M059J (cell line): ENCODE measurements at regions not wholly inside any gene's neighbourhood (a gene's known extent, or its start where the extent isn't known, plus 50 kb on each side); places are given as distances from the start of the nearest gene placed in this dataset.

Experiments
- DNase-seq: peaks from one replicate; pipeline ENCODE4 v3.0.0-alpha.2; 2012; ENCODE audit warnings: low read depth

- DNase-seq, result peak; percentile 26
Observed at GRCh38 chr20:50392138-50392866, 117.9 kb upstream of the PTPN1 start.

DNA sequence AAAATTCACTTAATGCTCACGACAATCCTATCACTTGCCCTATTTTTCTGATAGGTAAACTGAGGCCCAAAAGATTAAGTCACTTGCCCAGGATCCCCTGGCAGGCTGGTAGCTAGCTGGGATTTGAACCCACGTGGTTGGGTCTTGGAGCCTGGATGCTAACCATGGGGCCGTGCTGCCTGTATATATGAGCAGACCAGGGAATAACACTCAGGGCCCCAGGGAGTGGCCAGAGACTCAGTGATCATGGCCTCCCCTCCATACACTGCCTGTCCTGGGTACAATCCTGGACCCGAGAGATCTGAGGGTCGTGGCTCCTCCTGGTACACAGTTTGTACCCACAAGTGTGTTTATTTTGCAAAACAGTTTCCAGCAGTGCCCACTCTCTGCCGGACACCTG, 116.9 kb upstream of the PTPN1 start:
- DNase-seq, result no peak

DNA sequence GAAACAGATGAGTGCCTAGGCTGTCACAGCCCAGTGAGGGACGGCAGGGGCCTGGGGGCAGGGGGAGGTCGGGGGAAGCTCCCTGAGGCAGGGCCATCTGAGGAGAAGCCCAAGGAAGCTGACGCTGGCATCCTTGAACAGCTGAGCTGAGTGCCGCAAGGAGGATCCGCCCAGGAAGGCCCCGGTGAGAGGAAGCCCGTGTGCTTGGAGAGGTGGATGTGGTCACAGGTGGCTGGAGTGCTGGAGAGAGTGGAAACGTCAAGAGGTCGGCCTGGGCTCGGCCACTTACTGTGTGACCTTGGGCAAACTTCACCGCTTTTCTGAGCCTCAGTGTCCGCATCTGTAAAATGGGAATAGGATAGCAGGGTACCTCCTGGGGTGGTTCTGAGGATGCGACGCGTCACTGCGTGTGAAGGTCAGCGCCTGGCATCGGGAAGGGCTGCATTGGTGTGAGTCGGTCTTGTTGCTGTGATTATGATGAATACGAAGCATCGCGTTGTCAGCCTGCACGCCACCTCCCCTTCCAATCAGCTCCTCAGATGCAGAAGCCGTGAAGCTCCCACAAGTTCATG, 116.1 kb upstream of the PTPN1 start:
- DNase-seq, result no peak

GRCh38 chr20:50394569-50394968, 115.6 kb upstream of the PTPN1 start:
- DNase-seq, result no peak

GRCh38 chr20:50395251-50395729, 114.9 kb upstream of the PTPN1 start:
- peak; percentile 90 for DNase-seq

DNA sequence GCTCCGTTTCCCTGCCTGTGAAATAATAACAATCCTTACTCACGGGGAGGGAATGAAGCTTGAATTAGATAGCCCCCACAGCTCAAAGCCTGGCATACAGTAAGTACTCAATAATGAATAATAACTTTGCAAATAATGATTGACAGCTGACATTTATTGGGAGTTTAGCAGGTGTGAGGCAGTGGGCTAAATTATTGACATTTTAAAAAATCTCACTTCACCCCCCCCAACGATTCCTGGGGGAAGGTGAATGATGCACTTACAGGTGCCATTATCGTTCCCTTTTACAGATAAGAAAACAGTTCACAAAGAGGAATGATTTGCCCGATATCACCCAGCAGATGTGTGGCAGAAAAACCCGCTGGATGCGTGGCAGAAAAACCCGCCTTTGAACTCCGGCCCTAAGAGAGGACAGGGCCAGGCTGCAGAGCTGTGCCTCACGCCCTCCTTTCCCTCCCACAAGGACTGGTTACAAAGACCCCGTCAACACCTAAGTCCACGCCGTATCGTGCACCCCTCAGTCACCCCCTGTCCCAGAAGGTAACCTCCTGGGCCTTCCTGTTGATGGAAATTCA, 114.2 kb upstream of the PTPN1 start:
- DNase-seq, result no peak

GRCh38 chr20:50396623-50397022, 113.6 kb upstream of the PTPN1 start:
- DNase-seq, result no peak

GRCh38 chr20:50397058-50397457, 113.1 kb upstream of the PTPN1 start:
- no peak for DNase-seq

- DNase-seq, result no peak
Observed at GRCh38 chr20:50398064-50398463, 112.1 kb upstream of the PTPN1 start.

DNA sequence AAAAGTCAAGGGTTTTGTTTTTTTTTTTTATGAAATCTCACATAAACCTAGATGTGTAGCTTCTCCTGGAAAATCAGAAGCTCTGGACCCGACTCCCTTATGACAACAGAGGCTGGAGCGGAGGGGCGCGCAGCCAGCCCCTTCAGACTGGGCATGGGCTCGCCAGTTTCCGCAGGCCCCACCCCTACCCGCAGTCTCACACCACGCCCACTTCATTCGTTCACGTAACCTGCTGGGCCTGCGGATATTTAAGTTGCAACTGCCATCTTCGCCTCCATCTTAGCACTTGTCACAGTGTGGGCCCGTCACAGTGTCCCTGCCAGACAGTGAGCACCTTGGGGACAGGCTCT, 111.7 kb upstream of the PTPN1 start:
- DNase-seq, result no peak

GRCh38 chr20:50398821-50399554, 111.2 kb upstream of the PTPN1 start:
- peak; percentile 20 for DNase-seq

DNA sequence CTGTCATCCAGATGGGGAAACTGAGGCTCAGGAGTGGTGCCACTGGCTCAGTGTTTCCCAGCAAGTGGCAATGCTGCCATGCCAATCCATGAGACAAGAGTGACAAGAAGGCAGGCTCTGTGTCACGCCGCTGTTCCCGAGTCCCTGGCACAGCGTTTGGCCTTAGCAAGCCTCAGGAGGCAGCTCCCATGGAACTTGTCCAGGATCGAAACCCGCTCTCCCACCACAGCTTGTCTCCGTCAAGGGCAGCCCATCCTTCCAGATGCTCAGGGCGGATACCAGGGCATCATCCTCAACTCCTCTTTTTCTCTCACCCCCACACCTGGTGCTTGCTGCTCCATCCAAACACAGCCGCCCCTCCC, 110.6 kb upstream of the PTPN1 start:
- no peak for DNase-seq

DNA sequence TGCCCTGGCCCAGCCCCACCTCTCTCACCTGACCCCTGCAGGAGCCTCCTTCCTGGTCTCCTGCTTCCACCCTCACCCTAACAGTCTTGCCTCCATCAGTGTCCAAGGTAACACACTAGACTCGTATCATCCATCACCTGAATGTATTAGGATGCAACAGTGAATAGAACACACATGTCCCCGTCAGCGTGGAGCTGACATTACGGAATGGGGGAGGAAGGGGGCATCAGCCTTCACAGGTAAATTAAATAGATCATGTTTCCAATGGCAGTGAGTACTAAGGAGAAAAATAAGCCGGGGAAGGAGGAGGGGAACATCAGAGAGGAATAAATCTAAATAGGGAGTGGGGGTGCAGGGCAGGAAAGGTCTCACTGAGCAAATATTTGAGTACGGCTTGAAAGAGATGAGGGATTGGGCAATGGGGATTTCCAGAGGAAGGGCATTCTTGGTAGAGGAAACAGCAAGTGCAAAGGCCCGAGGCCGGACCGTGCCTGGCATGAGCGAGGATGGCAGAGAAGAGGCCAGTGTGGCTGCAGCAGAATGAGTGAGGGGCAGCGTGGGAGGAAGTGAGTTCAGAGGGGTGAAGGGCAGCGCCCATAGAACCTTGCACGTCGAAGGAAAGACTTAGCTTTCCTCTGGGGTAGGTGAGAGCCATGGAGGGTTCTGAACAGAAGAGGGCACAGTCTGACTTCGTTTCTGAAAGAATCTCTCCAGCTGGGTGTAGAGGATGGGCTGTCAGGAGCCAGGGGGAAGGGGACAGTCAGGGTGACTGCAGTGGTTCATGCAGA, 110.1 kb upstream of the PTPN1 start:
- peak; percentile 28 for DNase-seq

- no peak for DNase-seq
Observed at GRCh38 chr20:50400705-50401586, 109.2 kb upstream of the PTPN1 start.

- DNase-seq, result no peak
Observed at GRCh38 chr20:50401587-50402418, 108.4 kb upstream of the PTPN1 start.

- DNase-seq, result peak; percentile 45
Observed at GRCh38 chr20:50403565-50404418, 106.4 kb upstream of the PTPN1 start.

GRCh38 chr20:50404419-50405234, 105.6 kb upstream of the PTPN1 start:
- DNase-seq, result no peak

DNA sequence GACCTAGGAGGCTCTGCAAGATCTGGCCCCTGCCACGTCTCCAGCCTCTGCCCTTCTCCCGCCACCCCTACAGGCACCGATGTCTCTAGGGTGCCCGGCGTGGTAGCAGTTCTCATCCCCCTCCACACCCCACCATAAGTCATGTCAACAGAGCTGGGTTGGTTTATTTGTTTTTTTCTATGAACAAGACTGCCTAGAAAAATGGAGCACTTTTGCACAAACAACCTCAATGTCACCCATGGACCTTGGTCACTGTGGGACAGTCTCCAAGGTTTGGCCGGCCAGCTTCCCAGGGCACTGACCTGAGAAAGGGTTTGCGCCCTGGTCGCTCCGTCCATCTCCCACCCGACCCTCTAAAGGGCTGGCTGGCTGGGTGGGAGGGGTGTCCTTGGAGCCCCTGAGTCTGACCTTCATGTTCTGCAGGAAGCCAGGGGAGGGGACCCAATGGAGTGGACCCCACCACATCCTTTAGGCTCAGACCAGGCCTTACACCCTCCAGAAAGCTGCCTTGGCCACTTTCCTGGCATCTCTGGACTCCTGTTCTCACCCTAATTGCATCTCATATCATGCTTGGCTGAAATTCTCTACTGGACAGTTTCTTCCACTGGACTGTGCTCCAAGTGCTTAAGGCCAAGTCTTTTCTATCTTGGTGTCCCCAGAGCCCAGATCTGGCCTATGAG, 104.8 kb upstream of the PTPN1 start:
- DNase-seq, result no peak
